ENCODE measurements at regions not wholly inside any gene's neighbourhood (a gene's known extent, or its start where the extent isn't known, plus 50 kb on each side); places are given as distances from the start of the nearest gene placed in this dataset.
"Not testable (repeated sequence)": the region's sequence is repeated elsewhere in the genome, so short reads cannot be mapped to it uniquely, and the experiment has no call there.

DNA sequence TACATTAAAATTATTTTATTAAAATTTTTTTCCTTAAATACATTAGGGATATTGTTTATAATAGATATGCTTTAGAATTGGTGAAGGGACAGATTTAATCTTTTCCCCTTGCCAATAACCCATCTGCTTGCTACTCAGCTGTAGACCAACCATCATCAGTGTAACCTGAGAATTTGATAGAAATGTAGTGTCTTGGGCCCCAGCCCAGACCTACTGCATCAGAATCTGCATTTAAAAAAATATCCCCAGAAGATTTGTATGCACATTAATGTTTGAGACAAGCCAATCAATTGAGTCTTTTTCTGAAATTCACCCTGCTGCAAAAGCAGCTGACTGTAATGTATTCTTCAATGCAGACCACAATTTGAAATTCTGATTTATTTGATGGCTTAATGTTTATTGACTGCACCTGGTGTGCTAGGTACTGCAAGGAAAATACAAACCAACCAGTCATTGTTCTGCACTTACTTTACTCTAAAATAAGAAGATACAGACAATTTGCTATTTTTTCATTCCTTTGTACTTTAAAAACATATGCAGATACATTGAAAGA, 190.7 kb upstream of the SGO1 start:
- H3K27me3 Mint-ChIP-seq (ENCODE audit: unreplicated experiment) = no peaks in the 10 kb centered on the region

DNA sequence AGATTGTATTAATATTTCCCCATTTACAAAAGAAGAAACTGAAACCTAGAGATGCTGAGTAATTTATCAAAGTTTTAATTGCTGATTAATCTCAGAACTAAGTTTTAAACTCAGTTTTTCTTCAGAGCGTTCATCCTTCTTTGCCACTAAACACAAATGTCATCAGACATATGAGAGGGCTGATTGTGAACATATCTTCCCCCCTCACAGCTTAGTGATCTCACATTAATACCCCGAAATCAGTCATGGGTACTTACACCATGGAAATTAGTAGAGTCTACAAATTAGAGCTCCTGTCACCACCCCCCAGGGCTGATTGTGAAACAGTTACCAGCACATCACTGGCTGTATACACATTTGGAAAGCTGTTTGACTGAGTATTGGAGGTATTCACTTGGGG, 189.3 kb upstream of the SGO1 start:
- no peak for DNase-seq
- no peaks in the 10 kb centered on the region for H3K9me3 Mint-ChIP-seq (ENCODE audit: low read depth, unreplicated experiment)
- H3K27ac Mint-ChIP-seq (ENCODE audit: unreplicated experiment) = no peak overlapping the region
- H3K4me3 Mint-ChIP-seq (ENCODE audit: low read depth, unreplicated experiment) = no peak overlapping the region
- TF ChIP-seq, protein P1, sequence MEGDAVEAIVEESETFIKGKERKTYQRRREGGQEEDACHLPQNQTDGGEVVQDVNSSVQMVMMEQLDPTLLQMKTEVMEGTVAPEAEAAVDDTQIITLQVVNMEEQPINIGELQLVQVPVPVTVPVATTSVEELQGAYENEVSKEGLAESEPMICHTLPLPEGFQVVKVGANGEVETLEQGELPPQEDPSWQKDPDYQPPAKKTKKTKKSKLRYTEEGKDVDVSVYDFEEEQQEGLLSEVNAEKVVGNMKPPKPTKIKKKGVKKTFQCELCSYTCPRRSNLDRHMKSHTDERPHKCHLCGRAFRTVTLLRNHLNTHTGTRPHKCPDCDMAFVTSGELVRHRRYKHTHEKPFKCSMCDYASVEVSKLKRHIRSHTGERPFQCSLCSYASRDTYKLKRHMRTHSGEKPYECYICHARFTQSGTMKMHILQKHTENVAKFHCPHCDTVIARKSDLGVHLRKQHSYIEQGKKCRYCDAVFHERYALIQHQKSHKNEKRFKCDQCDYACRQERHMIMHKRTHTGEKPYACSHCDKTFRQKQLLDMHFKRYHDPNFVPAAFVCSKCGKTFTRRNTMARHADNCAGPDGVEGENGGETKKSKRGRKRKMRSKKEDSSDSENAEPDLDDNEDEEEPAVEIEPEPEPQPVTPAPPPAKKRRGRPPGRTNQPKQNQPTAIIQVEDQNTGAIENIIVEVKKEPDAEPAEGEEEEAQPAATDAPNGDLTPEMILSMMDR (IDR thresholded peaks at IDR 0.05; ENCODE audit: unreplicated experiment) = no peak
- no peaks in the 10 kb centered on the region for H3K27me3 Mint-ChIP-seq (ENCODE audit: unreplicated experiment)
- CTCF ChIA-PET = no interaction called here
- no peaks in the 10 kb centered on the region for H3K36me3 Mint-ChIP-seq (ENCODE audit: insufficient read depth, unreplicated experiment)
- no TSS peak for BruUV-seq (replicated peaks)
- no peaks in the 10 kb centered on the region for H3K4me1 Mint-ChIP-seq (ENCODE audit: low read depth, unreplicated experiment)
- intact Hi-C loops (cut with micrococcal nuclease; ENCODE audit: unreplicated experiment) = loop anchor here (1.0 kb wide), 1 partner anchor 30 kb away; no protein-coding TSS in a partner anchor

More for the DNA sequence above, 190.7 kb upstream of the SGO1 start:
- H3K9me3 Mint-ChIP-seq (ENCODE audit: low read depth, unreplicated experiment) = no peaks in the 10 kb centered on the region
- intact Hi-C loops (cut with micrococcal nuclease; ENCODE audit: unreplicated experiment) = no loop called here
- H3K36me3 Mint-ChIP-seq (ENCODE audit: insufficient read depth, unreplicated experiment) = no peaks in the 10 kb centered on the region
- H3K27ac Mint-ChIP-seq (ENCODE audit: unreplicated experiment) = no peak overlapping the region
- no peak for DNase-seq
- CTCF ChIA-PET = no interaction called here
- H3K4me1 Mint-ChIP-seq (ENCODE audit: low read depth, unreplicated experiment) = no peaks in the 10 kb centered on the region
- BruUV-seq (replicated peaks) = no TSS peak
- no peak overlapping the region for H3K4me3 Mint-ChIP-seq (ENCODE audit: low read depth, unreplicated experiment)
- TF ChIP-seq, protein P1 (IDR thresholded peaks at IDR 0.05; ENCODE audit: unreplicated experiment) = no peak

DNA sequence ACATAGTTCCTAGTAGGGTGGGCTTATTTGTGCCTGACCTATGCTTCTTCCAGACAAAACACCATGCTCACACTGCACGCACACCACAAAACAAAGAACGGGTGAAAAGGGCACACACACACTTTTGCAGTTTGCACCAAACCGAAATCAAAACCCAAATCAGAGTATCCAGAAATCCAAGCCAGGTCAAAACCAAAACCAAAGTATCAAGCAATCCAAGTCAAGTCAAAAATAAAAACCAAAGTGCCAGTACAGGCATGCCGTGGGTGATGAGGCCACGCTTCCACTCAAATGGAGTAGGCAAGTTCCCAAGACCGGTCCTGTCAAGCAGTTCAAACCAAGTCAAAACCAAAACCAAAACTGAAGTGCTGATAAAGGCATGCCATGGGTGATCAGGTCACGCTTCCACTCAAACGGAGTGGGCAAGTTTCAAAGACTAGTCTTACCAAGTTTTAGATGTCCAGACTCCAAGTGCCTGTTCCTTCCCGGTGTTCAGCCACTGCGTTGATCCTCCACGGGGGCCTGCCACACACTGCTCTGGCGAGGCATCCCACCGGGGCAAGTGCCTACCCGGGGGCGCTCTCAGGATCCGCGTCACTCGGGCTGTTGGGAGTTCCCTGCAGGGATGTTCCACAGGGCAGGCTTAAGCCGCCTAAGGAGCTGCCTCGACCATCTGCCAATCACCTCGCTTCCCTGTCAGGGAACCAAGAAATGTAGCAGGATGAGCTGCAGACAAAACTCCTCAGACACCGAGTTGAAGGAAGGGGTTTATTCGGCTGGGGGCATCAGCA, 184.5 kb upstream of the SGO1 start:
- H3K27me3 Mint-ChIP-seq (ENCODE audit: unreplicated experiment); H3K4me3 Mint-ChIP-seq (ENCODE audit: low read depth, unreplicated experiment): not testable (repeated sequence)

DNA sequence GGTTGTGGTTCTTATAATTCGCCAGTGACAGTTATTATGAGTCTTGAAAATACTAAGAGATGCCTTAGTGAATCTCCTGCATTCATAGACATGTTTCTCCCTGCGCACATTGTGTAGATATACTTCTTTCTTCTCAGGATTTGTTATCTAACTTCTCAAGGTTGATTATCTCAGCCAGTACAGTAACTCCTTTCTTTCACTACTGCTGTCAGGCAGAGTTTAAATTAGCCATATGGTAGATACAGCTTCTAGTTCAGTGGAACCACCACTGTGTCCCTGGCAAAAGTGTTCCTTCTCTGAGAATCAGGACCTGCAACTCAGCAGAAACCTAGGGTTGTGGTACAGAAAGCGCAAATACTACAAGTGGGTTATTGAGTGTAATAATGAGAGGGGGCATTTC, 175.0 kb upstream of the SGO1 start:
- TF ChIP-seq, protein P1 (IDR thresholded peaks at IDR 0.05; ENCODE audit: unreplicated experiment) = no peak
- Mint-ChIP-seq H3K4me3 (ENCODE audit: low read depth, unreplicated experiment) (no peak overlapping the region), H3K36me3 (ENCODE audit: insufficient read depth, unreplicated experiment) (no peaks in the 10 kb centered on the region), H3K9me3 (ENCODE audit: low read depth, unreplicated experiment) (peaks cover 7% of the 10 kb centered on the region), H3K27ac (ENCODE audit: unreplicated experiment) (no peak overlapping the region), H3K27me3 (ENCODE audit: unreplicated experiment) (no peaks in the 10 kb centered on the region), H3K4me1 (ENCODE audit: low read depth, unreplicated experiment) (no peaks in the 10 kb centered on the region)
- intact Hi-C loops (cut with micrococcal nuclease; ENCODE audit: unreplicated experiment) = no loop called here
- no peak for DNase-seq
- CTCF ChIA-PET = no interaction called here
- BruUV-seq (replicated peaks) = no TSS peak

More for the DNA sequence above, 184.5 kb upstream of the SGO1 start:
- CTCF ChIA-PET; DNase-seq; H3K9me3 Mint-ChIP-seq (ENCODE audit: low read depth, unreplicated experiment); BruUV-seq (replicated peaks); H3K4me1 Mint-ChIP-seq (ENCODE audit: low read depth, unreplicated experiment); H3K27ac Mint-ChIP-seq (ENCODE audit: unreplicated experiment); intact Hi-C loops (cut with micrococcal nuclease; ENCODE audit: unreplicated experiment); H3K36me3 Mint-ChIP-seq (ENCODE audit: insufficient read depth, unreplicated experiment): not testable (repeated sequence)

DNA sequence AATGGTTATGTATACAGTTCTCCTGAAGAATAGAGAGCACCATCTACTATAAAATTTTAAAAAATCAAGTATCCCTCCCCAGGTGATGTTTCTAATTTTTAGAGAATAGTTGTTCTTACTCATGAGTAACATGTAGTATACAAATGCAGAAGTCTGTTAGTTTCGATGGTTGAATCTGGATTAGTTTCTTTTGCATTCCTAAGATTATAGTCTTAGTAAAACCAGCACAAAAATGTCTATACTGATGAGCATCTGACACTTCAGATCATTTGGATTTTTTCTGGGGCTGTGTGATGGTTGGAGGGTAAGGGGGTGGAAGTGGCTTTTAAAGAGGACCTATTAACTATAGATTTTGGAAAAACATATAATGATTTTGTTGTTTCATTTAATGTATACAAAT, 167.3 kb upstream of the SGO1 start:
- CTCF ChIA-PET = no interaction called here
- H3K4me1 Mint-ChIP-seq (ENCODE audit: low read depth, unreplicated experiment) = peaks cover 9% of the 10 kb centered on the region
- H3K36me3 Mint-ChIP-seq (ENCODE audit: insufficient read depth, unreplicated experiment) = no peaks in the 10 kb centered on the region
- no peak overlapping the region for H3K27ac Mint-ChIP-seq (ENCODE audit: unreplicated experiment)
- intact Hi-C loops (cut with micrococcal nuclease; ENCODE audit: unreplicated experiment) = no loop called here
- TF ChIP-seq, protein P1 (IDR thresholded peaks at IDR 0.05; ENCODE audit: unreplicated experiment) = no peak
- DNase-seq = no peak
- BruUV-seq (replicated peaks) = no TSS peak
- H3K9me3 Mint-ChIP-seq (ENCODE audit: low read depth, unreplicated experiment) = peaks cover under 1% of the 10 kb centered on the region
- H3K4me3 Mint-ChIP-seq (ENCODE audit: low read depth, unreplicated experiment) = no peak overlapping the region
- H3K27me3 Mint-ChIP-seq (ENCODE audit: unreplicated experiment) = no peaks in the 10 kb centered on the region

Measured in Calu3 (cell line).